ENCODE measurements at regions not wholly inside any gene's neighbourhood (a gene's known extent, or its start where the extent isn't known, plus 50 kb on each side); places are given as distances from the start of the nearest gene placed in this dataset.

DNA sequence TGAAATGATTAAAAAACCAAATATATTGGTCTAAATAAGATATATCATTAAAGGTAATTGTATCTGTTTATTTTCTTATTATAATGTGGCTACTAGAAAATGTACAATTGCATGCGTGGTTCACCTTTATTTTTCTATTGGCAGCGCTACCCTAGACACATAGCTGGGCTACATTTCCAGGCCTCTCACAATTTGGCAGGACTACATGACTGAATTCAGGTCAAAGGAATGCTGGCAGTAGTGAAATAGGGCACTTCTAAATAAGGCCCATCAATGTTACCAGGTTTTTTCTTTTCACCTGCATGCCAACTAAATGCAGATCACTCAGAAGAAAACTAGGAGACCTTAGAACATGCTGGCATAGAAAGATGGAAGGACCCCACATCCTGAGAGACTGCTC, 1072.9 kb upstream of the SLIT2 start (continued):
- TF ChIP-seq, protein P1, sequence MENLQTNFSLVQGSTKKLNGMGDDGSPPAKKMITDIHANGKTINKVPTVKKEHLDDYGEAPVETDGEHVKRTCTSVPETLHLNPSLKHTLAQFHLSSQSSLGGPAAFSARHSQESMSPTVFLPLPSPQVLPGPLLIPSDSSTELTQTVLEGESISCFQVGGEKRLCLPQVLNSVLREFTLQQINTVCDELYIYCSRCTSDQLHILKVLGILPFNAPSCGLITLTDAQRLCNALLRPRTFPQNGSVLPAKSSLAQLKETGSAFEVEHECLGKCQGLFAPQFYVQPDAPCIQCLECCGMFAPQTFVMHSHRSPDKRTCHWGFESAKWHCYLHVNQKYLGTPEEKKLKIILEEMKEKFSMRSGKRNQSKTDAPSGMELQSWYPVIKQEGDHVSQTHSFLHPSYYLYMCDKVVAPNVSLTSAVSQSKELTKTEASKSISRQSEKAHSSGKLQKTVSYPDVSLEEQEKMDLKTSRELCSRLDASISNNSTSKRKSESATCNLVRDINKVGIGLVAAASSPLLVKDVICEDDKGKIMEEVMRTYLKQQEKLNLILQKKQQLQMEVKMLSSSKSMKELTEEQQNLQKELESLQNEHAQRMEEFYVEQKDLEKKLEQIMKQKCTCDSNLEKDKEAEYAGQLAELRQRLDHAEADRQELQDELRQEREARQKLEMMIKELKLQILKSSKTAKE (IDR thresholded peaks at IDR 0.05; ENCODE audit: low read depth, poor library complexity, severe bottlenecking): no peak
- no peak for TF ChIP-seq MEF2A (IDR thresholded peaks at IDR 0.05; ENCODE audit: insufficient read depth, low read depth, low read length)

DNA sequence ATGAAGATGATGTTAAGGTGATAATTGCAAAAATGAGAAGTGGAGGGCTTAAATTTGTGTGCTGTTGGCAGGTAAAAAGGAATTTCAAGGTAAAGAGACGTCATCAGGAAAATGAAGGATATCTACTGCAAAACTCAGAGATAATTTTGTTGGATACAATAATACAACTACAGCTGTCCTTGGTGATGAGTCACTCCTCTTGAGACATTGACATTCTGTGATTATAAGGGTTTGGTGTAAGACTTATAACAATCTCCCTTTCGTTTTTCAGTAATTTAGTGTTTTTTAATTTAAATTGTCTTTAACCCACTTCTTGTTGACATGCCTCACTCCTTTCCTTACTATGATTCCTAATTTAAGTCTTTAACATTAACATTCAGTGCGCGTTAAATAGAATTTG, 1074.1 kb upstream of the SLIT2 start:
- Histone ChIP-seq H3K4me1 (ENCODE audit: control insufficient read depth, insufficient read depth, low read length) (no peaks in the 10 kb centered on the region), H3K79me2 (ENCODE audit: control insufficient read depth, insufficient read depth, low read length) (no peaks in the 10 kb centered on the region), H2AFZ (ENCODE audit: control insufficient read depth, low read depth, low read length) (no peak overlapping the region), H3K9ac (ENCODE audit: control insufficient read depth, insufficient read depth, low read length) (no peak overlapping the region), H3K27me3 (replicated peaks in 1 of 2; ENCODE audit: control insufficient read depth in 2 of 2, insufficient read depth in 2 of 2, low read length in 1 of 2) (no peaks in the 10 kb centered on the region), H4K20me1 (ENCODE audit: control insufficient read depth, insufficient read depth) (no peaks in the 10 kb centered on the region), H3K27ac (ENCODE audit: control insufficient read depth, insufficient read depth) (no peak overlapping the region), H3K9me3 (replicated peaks; ENCODE audit: control insufficient read depth, insufficient read depth, low read length) (no peaks in the 10 kb centered on the region), H3K4me3 (no peak overlapping the region), H3K4me2 (ENCODE audit: control insufficient read depth, insufficient read depth) (no peak overlapping the region), H3K36me3 (ENCODE audit: control insufficient read depth in 2 of 2, insufficient read depth in 2 of 2, low read length in 1 of 2) (no peaks in the 10 kb centered on the region)
- ChIA-PET POLR2A (no interaction called here), RAD21 (ENCODE audit: unreplicated experiment) (no interaction called here), SMC1A (ENCODE audit: uncharacterized antibody, unreplicated experiment) (no interaction called here), CTCF (no interaction called here)
- in situ Hi-C loops (cut with MboI) (no loop called here), intact Hi-C loops (cut with micrococcal nuclease; ENCODE audit: unreplicated experiment) (loop anchor here (2.0 kb wide), 1 partner anchor 57 kb away; no protein-coding TSS in a partner anchor)
- no peak for DNase-seq (ENCODE audit: low read depth, low spot score)
- TF ChIP-seq, protein P1 (IDR thresholded peaks at IDR 0.05; ENCODE audit: low read depth, poor library complexity, severe bottlenecking): no peak
- BruUV-seq (replicated peaks): no TSS peak
- 55% methylated on average over 4 of the region's 4 CpGs for WGBS (ENCODE audit: insufficient coverage, insufficient replicate concordance, low lambda C conversion rate, missing lambda C conversion rate)
- FAIRE-seq: no peak
- ATAC-seq: no peak

Measured in GM12878 (cell line).